HG03103 (cell line): ENCODE measurements at regions not wholly inside any gene's neighbourhood (a gene's known extent, or its start where the extent isn't known, plus 50 kb on each side); places are given as distances from the start of the nearest gene placed in this dataset.

Source experiments
- ATAC-seq: cut with Tn5 transposase; IDR thresholded peaks from one replicate; pipeline ENCODE4 v1.9.1; 2021; ENCODE audit warnings: low read depth; ENCODE audit not compliant: unreplicated experiment

- ATAC-seq, result no peak
These were observed 936.1 kb upstream of the NR2F2 start for GRCh38 chr15:95394186-95395067.

GRCh38 chr15:95400428-95400827 lies 930.1 kb upstream of the NR2F2 start:
- no peak for ATAC-seq

- ATAC-seq, result no peak
These were observed 928.9 kb upstream of the NR2F2 start for GRCh38 chr15:95401587-95401986.

GRCh38 chr15:95405447-95405846 lies 925.1 kb upstream of the NR2F2 start:
- ATAC-seq, result no peak

GRCh38 chr15:95407534-95407933 lies 923.0 kb upstream of the NR2F2 start:
- no peak for ATAC-seq

- no peak for ATAC-seq
These were observed 921.3 kb upstream of the NR2F2 start for GRCh38 chr15:95409211-95409610.

GRCh38 chr15:95409626-95410310 lies 920.7 kb upstream of the NR2F2 start:
- no peak for ATAC-seq

GRCh38 chr15:95410757-95411156 lies 919.7 kb upstream of the NR2F2 start:
- no peak for ATAC-seq

GRCh38 chr15:95416576-95416975 lies 913.9 kb upstream of the NR2F2 start:
- ATAC-seq, result no peak

GRCh38 chr15:95417761-95418160 lies 912.7 kb upstream of the NR2F2 start:
- ATAC-seq, result no peak

- ATAC-seq, result no peak
These were observed 908.2 kb upstream of the NR2F2 start for GRCh38 chr15:95422255-95422654.

- ATAC-seq, result no peak
These were observed 904.6 kb upstream of the NR2F2 start for GRCh38 chr15:95425859-95426258.

- no peak for ATAC-seq
These were observed 901.2 kb upstream of the NR2F2 start for GRCh38 chr15:95429345-95429744.

GRCh38 chr15:95431518-95431917 lies 899.0 kb upstream of the NR2F2 start:
- no peak for ATAC-seq

- ATAC-seq, result no peak
These were observed 897.6 kb upstream of the NR2F2 start for GRCh38 chr15:95432878-95433405.

GRCh38 chr15:95439922-95440376 lies 890.6 kb upstream of the NR2F2 start:
- ATAC-seq, result no peak

- ATAC-seq, result no peak
These were observed 889.8 kb upstream of the NR2F2 start for GRCh38 chr15:95440712-95441111.

- no peak for ATAC-seq
These were observed 888.3 kb upstream of the NR2F2 start for GRCh38 chr15:95442107-95442719.

- no peak for ATAC-seq
These were observed 885.6 kb upstream of the NR2F2 start for GRCh38 chr15:95444860-95445259.

- ATAC-seq, result no peak
These were observed 883.6 kb upstream of the NR2F2 start for GRCh38 chr15:95446854-95447253.

- no peak for ATAC-seq
These were observed 883.0 kb upstream of the NR2F2 start for GRCh38 chr15:95447486-95447885.
